ENCODE measurements at regions not wholly inside any gene's neighbourhood (a gene's known extent, or its start where the extent isn't known, plus 50 kb on each side); places are given as distances from the start of the nearest gene placed in this dataset.

GRCh38 chr5:27217977-27218376, 179.6 kb upstream of the CDH9 start:
- TF ChIP-seq CTCF (IDR thresholded peaks at IDR 0.05) (no peak), MAX (IDR thresholded peaks at IDR 0.05; ENCODE audit: low read depth) (no peak), POLR2AphosphoS5 (IDR thresholded peaks at IDR 0.05; ENCODE audit: low read depth, low read length) (no peak), NFIC (IDR thresholded peaks at IDR 0.05; ENCODE audit: borderline replicate concordance) (no peak), CHD2 (IDR thresholded peaks at IDR 0.05; ENCODE audit: low read length, partially characterized antibody) (no peak), REST (IDR thresholded peaks at IDR 0.05; ENCODE audit: low read depth, low read length) (no peak), SMC3 (IDR thresholded peaks at IDR 0.05; ENCODE audit: low read depth, low read length) (no peak), YY1 (IDR thresholded peaks at IDR 0.05; ENCODE audit: low read depth) (no peak), RXRA (IDR thresholded peaks at IDR 0.05; ENCODE audit: borderline replicate concordance, low read depth) (no peak), EP300 (IDR thresholded peaks at IDR 0.05; ENCODE audit: borderline replicate concordance in 1 of 2, low read depth in 1 of 2, low read length in 1 of 2) (no peak), EZH2phosphoT487 (IDR thresholded peaks at IDR 0.05; ENCODE audit: borderline replicate concordance, low read depth) (no peak), NRF1 (IDR thresholded peaks at IDR 0.05; ENCODE audit: low read depth, low read length) (no peak), SIN3A (IDR thresholded peaks at IDR 0.05; ENCODE audit: borderline replicate concordance, low read depth, low read length) (no peak), TAF1 (IDR thresholded peaks at IDR 0.05; ENCODE audit: borderline replicate concordance, low read depth, low read length) (no peak)

All from SK-N-SH (cell line).